HFFc6 (cell line): ENCODE measurements at regions not wholly inside any gene's neighbourhood (a gene's known extent, or its start where the extent isn't known, plus 50 kb on each side); places are given as distances from the start of the nearest gene placed in this dataset.
"Not testable (repeated sequence)": the region's sequence is repeated elsewhere in the genome, so short reads cannot be mapped to it uniquely, and the experiment has no call there.

Experiments used
- DNase-seq: peaks from one replicate; pipeline ENCODE4 v3.0.0-alpha.2; 2018
- H3K27ac Mint-ChIP-seq: 2 replicates; pipeline ENCODE4 v1.8.0; 2020; ENCODE audit warnings: mild to moderate bottlenecking, mixed read lengths
- H3K27me3 Mint-ChIP-seq: 2 replicates; pipeline ENCODE4 v1.8.0; 2021; ENCODE audit warnings: mild to moderate bottlenecking, moderate library complexity, mixed read lengths; ENCODE audit not compliant: insufficient read depth
- H3K36me3 Mint-ChIP-seq: 2 replicates; pipeline ENCODE4 v1.8.0; 2021; ENCODE audit warnings: low read depth, mixed read lengths
- H3K4me1 Mint-ChIP-seq: 2 replicates; pipeline ENCODE4 v1.8.0; 2020; ENCODE audit warnings: low read depth, mixed read lengths
- H3K4me3 Mint-ChIP-seq: 2 replicates; pipeline ENCODE4 v1.8.0; 2020; ENCODE audit warnings: mild to moderate bottlenecking, moderate library complexity, mixed read lengths
- H3K9me3 Mint-ChIP-seq: 2 replicates; pipeline ENCODE4 v1.8.0; 2020; ENCODE audit warnings: mild to moderate bottlenecking, mixed read lengths
- CTCF ChIP-seq: fragments of 200-600 bp; sonication (generic); IDR thresholded peaks from 2 replicates; pipeline ENCODE4 v1.5.0; 2021; ENCODE audit warnings: antibody characterized with exemption, mild to moderate bottlenecking

DNA sequence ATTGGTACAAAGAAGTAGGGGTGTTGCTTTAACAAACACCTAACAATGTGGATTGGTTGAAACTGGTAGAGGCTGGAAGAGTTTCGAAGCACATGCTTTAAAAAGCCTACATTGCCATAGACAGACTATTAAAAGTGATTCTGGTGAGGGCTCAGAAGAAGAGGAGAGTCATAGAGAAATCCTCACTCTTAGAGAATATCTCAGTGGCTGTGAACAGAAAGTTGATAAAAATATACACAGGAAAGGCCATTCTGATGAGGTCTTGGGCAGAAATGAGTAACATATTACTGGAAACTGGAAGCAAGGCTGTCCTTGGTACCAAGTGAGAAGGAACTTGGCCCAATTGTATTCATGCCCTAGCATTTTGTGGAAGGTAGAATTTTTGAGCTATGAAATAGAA lies 173.7 kb upstream of the CRBN start:
- H3K9me3 Mint-ChIP-seq: peaks cover 52% of the 10 kb centered on the region
- TF ChIP-seq CTCF: no peak
- H3K27ac Mint-ChIP-seq: no peak overlapping the region
- no peak for DNase-seq
- no peak overlapping the region for H3K4me3 Mint-ChIP-seq
- no peaks in the 10 kb centered on the region for H3K27me3 Mint-ChIP-seq
- H3K4me1 Mint-ChIP-seq: no peaks in the 10 kb centered on the region
- no peaks in the 10 kb centered on the region for H3K36me3 Mint-ChIP-seq

DNA sequence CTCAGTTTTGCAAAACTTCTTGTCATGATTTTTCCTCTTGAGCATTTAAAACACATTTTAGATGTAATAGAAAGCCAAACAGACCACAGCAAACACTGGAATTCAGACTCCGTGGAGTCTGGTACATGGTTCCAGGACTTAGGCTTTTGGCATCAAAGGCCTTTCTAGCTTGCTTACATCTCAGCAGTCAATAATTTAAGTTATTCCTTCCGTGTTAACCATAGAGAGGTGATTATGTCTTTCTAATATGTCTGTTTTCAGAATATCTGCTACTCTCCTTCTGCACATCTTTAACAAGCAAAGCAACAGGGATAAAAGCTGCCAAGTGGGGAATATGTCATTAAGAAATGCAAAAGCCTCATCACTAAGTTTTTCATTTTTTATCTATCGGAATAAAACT lies 171.7 kb upstream of the CRBN start:
- no peak for TF ChIP-seq CTCF
- Mint-ChIP-seq H3K27me3 (no peaks in the 10 kb centered on the region), H3K27ac (no peak overlapping the region), H3K36me3 (no peaks in the 10 kb centered on the region; the same call in 1 of the 2 replicates), H3K9me3 (peaks cover 65% of the 10 kb centered on the region), H3K4me3 (no peak overlapping the region), H3K4me1 (no peaks in the 10 kb centered on the region)
- no peak for DNase-seq

- not testable (repeated sequence) for H3K27me3 Mint-ChIP-seq, H3K36me3 Mint-ChIP-seq, DNase-seq, H3K27ac Mint-ChIP-seq, H3K4me1 Mint-ChIP-seq, H3K4me3 Mint-ChIP-seq
- peaks cover 54% of the 10 kb centered on the region for H3K9me3 Mint-ChIP-seq
These were observed 167.6 kb upstream of the CRBN start for GRCh38 chr3:3347056-3347455.

- no peak for TF ChIP-seq CTCF
- H3K4me1 Mint-ChIP-seq: no peaks in the 10 kb centered on the region
- H3K9me3 Mint-ChIP-seq: peaks cover 52% of the 10 kb centered on the region
- no peak overlapping the region for H3K4me3 Mint-ChIP-seq
- H3K27ac Mint-ChIP-seq: no peak overlapping the region
- no peaks in the 10 kb centered on the region for H3K27me3 Mint-ChIP-seq
- no peak for DNase-seq
- H3K36me3 Mint-ChIP-seq: no peaks in the 10 kb centered on the region; the same call in 1 of the 2 replicates
These were observed 167.1 kb upstream of the CRBN start for GRCh38 chr3:3346556-3346955.

DNA sequence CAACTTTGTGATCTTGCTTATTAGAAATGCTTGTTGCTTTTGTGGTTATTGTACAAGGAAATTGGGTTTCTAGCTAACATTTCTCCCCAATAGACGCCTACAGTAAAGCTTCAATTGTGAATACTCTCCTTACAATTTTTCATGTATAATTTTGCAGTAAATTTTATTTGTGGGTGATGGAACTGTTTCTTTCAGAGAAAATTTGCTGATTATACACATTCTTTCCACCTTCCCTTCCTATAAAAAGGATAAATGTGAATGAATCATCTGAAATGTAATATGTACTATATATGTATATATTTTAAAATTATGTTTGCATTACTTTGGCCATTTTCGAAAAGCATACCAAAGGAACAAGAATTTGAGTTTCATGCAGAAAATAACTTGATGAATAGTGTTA lies 162.7 kb upstream of the CRBN start:
- Mint-ChIP-seq H3K4me3 (no peak overlapping the region), H3K27me3 (no peaks in the 10 kb centered on the region), H3K9me3 (peaks cover 37% of the 10 kb centered on the region), H3K27ac (no peak overlapping the region), H3K36me3 (no peaks in the 10 kb centered on the region; the same call in 1 of the 2 replicates), H3K4me1 (no peaks in the 10 kb centered on the region)
- TF ChIP-seq CTCF: no peak
- no peak for DNase-seq

- no peaks in the 10 kb centered on the region for H3K27me3 Mint-ChIP-seq
- H3K27ac Mint-ChIP-seq: no peak overlapping the region
- peaks cover 28% of the 10 kb centered on the region for H3K9me3 Mint-ChIP-seq
- no peak for DNase-seq
- no peaks in the 10 kb centered on the region for H3K4me1 Mint-ChIP-seq
- no peaks in the 10 kb centered on the region; the same call in 1 of the 2 replicates for H3K36me3 Mint-ChIP-seq
- no peak for TF ChIP-seq CTCF
- no peak overlapping the region for H3K4me3 Mint-ChIP-seq
These were observed 161.7 kb upstream of the CRBN start for GRCh38 chr3:3340965-3341895.
